Fibroblast of lung (primary cell): ENCODE measurements at regions not wholly inside any gene's neighbourhood (a gene's known extent, or its start where the extent isn't known, plus 50 kb on each side); places are given as distances from the start of the nearest gene placed in this dataset.

Experiments
- DNase-seq, 2 donors: peaks; one replicate each; pipeline versions ENCODE4 v3.0.0 to v3.0.0-alpha.2; 2010; ENCODE audit warnings: low read depth in 2 of 2
- H2AFZ ChIP-seq: 2 replicates; pipeline ENCODE4 v1.5.1; 2012; ENCODE audit warnings: low read length, control low read depth, inconsistent platforms
- H3K27ac ChIP-seq: 2 replicates; pipeline ENCODE4 v1.5.1; 2011; ENCODE audit warnings: low read length, control low read depth; ENCODE audit not compliant: insufficient read depth
- H3K27me3 ChIP-seq: 2 replicates; pipeline ENCODE4 v1.5.1; 2011; ENCODE audit warnings: mild to moderate bottlenecking, low read length; ENCODE audit not compliant: control insufficient read depth, insufficient read depth
- H3K36me3 ChIP-seq: 2 replicates; pipeline ENCODE4 v1.5.1; 2011; ENCODE audit warnings: low read length; ENCODE audit not compliant: control insufficient read depth, insufficient read depth
- H3K4me1 ChIP-seq: 2 replicates; pipeline ENCODE4 v1.5.1; 2011; ENCODE audit warnings: low read length; ENCODE audit not compliant: control insufficient read depth, insufficient read depth; ENCODE audit errors: extremely low read depth
- H3K4me2 ChIP-seq: 2 replicates; pipeline ENCODE4 v1.5.1; 2011; ENCODE audit warnings: low read length, control low read depth; ENCODE audit not compliant: insufficient read depth; ENCODE audit errors: extremely low read depth
- H3K4me3 ChIP-seq, 4 experiments: fragments of 200-600 bp in 1 of 4; sonication (generic) in 1 of 4; replicated peaks in 1 of 4; 2 replicates each; pipeline ENCODE4 v1.5.1; 2011 to 2016; ENCODE audit warnings: low read length in 4 of 4, low read depth in 3 of 4, mild to moderate bottlenecking in 3 of 4, control low read depth in 2 of 4, inconsistent platforms in 1 of 4, mixed read lengths in 1 of 4; ENCODE audit not compliant: insufficient read depth in 1 of 4; ENCODE audit errors: control extremely low read depth in 1 of 4
- H3K79me2 ChIP-seq: 2 replicates; pipeline ENCODE4 v1.5.1; 2012; ENCODE audit warnings: mild to moderate bottlenecking, low read length, inconsistent platforms; ENCODE audit not compliant: control insufficient read depth, insufficient read depth
- H3K9ac ChIP-seq: 2 replicates; pipeline ENCODE4 v1.5.1; 2011; ENCODE audit warnings: mild to moderate bottlenecking, low read length, control low read depth; ENCODE audit not compliant: insufficient read depth
- H3K9me3 ChIP-seq: 2 replicates; pipeline ENCODE4 v1.5.1; 2012; ENCODE audit warnings: low read depth, low read length; ENCODE audit not compliant: control insufficient read depth, insufficient read depth
- H4K20me1 ChIP-seq: 2 replicates; pipeline ENCODE4 v1.5.1; 2011; ENCODE audit warnings: low read length; ENCODE audit not compliant: control insufficient read depth, insufficient read depth; ENCODE audit errors: extremely low read depth
- EZH2 ChIP-seq: IDR thresholded peaks from 2 replicates; pipeline ENCODE4 v1.5.1; 2012; ENCODE audit warnings: low read length, control low read depth, mild to moderate bottlenecking; ENCODE audit errors: missing control alignments
- TF ChIP-seq, protein P1 (sequence below), 2 donors: IDR thresholded peaks in 1 of 2; conservative IDR thresholded peaks in 1 of 2; 1 replicate in 1 of 2; 2 replicates in 1 of 2; pipeline ENCODE4 v1.5.1; 2011 to 2012; ENCODE audit warnings: low read length in 2 of 2, control low read depth in 1 of 2, inconsistent platforms in 1 of 2, low read depth in 1 of 2, mild to moderate bottlenecking in 1 of 2

DNA sequence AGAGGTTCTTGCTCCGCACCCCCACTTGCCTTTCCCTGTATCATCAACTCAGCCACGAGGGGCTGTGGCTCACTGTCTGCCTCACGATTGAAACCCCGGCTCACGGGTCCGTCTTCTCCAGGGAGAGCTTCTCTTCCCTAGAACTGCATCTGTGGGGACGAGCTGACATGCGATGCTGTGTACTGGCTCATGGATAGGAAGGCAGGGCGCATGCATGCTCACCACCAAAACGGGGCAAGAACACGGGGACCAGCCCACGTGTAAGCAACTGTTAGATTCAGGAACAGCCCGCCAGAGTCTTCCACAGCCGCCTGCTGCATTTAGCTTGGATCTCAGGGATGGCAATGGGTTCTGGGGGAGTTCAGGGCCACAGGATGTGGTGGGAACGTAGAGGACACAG lies 275.9 kb upstream of the CDH4 start:
- no peaks in the 10 kb centered on the region for H3K9me3 ChIP-seq

GRCh38 chr20:60976913-60977312 lies 275.1 kb upstream of the CDH4 start:
- Histone ChIP-seq H3K9me3 (no peaks in the 10 kb centered on the region), H3K79me2 (no peaks in the 10 kb centered on the region), H4K20me1 (no peaks in the 10 kb centered on the region), H3K9ac (no peak overlapping the region), H3K4me2 (no peak overlapping the region), H3K4me1 (no peaks in the 10 kb centered on the region), H3K27me3 (no peaks in the 10 kb centered on the region), H2AFZ (no peak overlapping the region), H3K36me3 (no peaks in the 10 kb centered on the region), H3K27ac (no peak overlapping the region), H3K4me3 (no peak overlapping the region)
- no peak for DNase-seq
- TF ChIP-seq, protein P1, sequence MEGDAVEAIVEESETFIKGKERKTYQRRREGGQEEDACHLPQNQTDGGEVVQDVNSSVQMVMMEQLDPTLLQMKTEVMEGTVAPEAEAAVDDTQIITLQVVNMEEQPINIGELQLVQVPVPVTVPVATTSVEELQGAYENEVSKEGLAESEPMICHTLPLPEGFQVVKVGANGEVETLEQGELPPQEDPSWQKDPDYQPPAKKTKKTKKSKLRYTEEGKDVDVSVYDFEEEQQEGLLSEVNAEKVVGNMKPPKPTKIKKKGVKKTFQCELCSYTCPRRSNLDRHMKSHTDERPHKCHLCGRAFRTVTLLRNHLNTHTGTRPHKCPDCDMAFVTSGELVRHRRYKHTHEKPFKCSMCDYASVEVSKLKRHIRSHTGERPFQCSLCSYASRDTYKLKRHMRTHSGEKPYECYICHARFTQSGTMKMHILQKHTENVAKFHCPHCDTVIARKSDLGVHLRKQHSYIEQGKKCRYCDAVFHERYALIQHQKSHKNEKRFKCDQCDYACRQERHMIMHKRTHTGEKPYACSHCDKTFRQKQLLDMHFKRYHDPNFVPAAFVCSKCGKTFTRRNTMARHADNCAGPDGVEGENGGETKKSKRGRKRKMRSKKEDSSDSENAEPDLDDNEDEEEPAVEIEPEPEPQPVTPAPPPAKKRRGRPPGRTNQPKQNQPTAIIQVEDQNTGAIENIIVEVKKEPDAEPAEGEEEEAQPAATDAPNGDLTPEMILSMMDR (conservative IDR thresholded peaks at IDR 0.05 in 1 of 2, IDR thresholded peaks at IDR 0.05 in 1 of 2; ENCODE audit: low read depth in 1 of 2, low read length in 2 of 2) = no peak
- TF ChIP-seq EZH2 = no peak

More for the DNA sequence above, 275.9 kb upstream of the CDH4 start:
- no peaks in the 10 kb centered on the region for H3K4me1 ChIP-seq
- H3K79me2 ChIP-seq = no peaks in the 10 kb centered on the region
- no peak for TF ChIP-seq EZH2
- TF ChIP-seq, protein P1 (conservative IDR thresholded peaks at IDR 0.05 in 1 of 2, IDR thresholded peaks at IDR 0.05 in 1 of 2; ENCODE audit: low read depth in 1 of 2, low read length in 2 of 2) = no peak
- no peak for DNase-seq
- no peaks in the 10 kb centered on the region for H4K20me1 ChIP-seq
- H2AFZ ChIP-seq = no peak overlapping the region
- H3K27me3 ChIP-seq = no peaks in the 10 kb centered on the region
- H3K9ac ChIP-seq = no peak overlapping the region
- H3K4me3 ChIP-seq = no peak overlapping the region
- no peaks in the 10 kb centered on the region for H3K36me3 ChIP-seq
- H3K4me2 ChIP-seq = no peak overlapping the region
- H3K27ac ChIP-seq = no peak overlapping the region

GRCh38 chr20:60977901-60978300 lies 274.2 kb upstream of the CDH4 start:
- H3K79me2 ChIP-seq = no peaks in the 10 kb centered on the region
- TF ChIP-seq, protein P1 (conservative IDR thresholded peaks at IDR 0.05 in 1 of 2, IDR thresholded peaks at IDR 0.05 in 1 of 2; ENCODE audit: low read depth in 1 of 2, low read length in 2 of 2) = no peak
- no peak for TF ChIP-seq EZH2
- H2AFZ ChIP-seq = no peak overlapping the region
- no peak overlapping the region for H3K27ac ChIP-seq
- H3K4me3 ChIP-seq = no peak overlapping the region
- no peak for DNase-seq
- no peaks in the 10 kb centered on the region for H3K9me3 ChIP-seq
- H3K27me3 ChIP-seq = no peaks in the 10 kb centered on the region
- H3K4me2 ChIP-seq = no peak overlapping the region
- no peaks in the 10 kb centered on the region for H3K4me1 ChIP-seq
- H3K36me3 ChIP-seq = no peaks in the 10 kb centered on the region
- no peak overlapping the region for H3K9ac ChIP-seq
- H4K20me1 ChIP-seq = no peaks in the 10 kb centered on the region
